GM23248 (cell line): ENCODE measurements at regions not wholly inside any gene's neighbourhood (a gene's known extent, or its start where the extent isn't known, plus 50 kb on each side); places are given as distances from the start of the nearest gene placed in this dataset.

ENCODE experiments used
- EZH2 ChIP-seq: fragments of 200-600 bp; sonication (generic); IDR thresholded peaks from 2 replicates; pipeline ENCODE4 v1.6.1; 2018; ENCODE audit warnings: antibody characterized with exemption, mild to moderate bottlenecking; ENCODE audit not compliant: insufficient read depth, poor library complexity, severe bottlenecking
- EZH2phosphoT487 ChIP-seq: fragments of 200-600 bp; sonication (generic); IDR thresholded peaks from 2 replicates; pipeline ENCODE4 v1.6.1; 2018; ENCODE audit warnings: antibody characterized with exemption, moderate library complexity, mild to moderate bottlenecking, low read depth; ENCODE audit not compliant: insufficient read depth

DNA sequence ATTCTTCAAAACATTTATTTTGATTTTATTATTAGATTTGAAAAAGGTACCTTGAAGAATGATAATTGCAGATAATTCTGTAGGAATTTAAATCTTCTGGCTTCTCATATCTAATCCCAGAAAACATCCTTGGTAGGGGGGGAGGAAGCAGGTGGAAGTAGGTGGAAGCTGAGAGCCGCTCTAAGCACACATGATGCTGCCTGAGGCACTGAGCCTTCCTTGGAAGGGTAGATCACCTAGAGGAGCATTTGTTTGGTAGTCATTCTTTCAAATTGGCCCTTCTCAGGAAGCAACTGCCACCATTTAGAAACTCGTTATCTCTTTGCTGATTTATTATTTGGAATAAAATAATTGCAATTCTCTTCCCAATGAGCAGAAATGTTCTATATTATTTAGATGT, 623.3 kb downstream of the CD109 start:
- TF ChIP-seq EZH2 (no peak), EZH2phosphoT487 (no peak)
